ENCODE measurements at regions not wholly inside any gene's neighbourhood (a gene's known extent, or its start where the extent isn't known, plus 50 kb on each side); places are given as distances from the start of the nearest gene placed in this dataset.
"Not testable (repeated sequence)": the region's sequence is repeated elsewhere in the genome, so short reads cannot be mapped to it uniquely, and the experiment has no call there.

GRCh38 chr5:90338712-90339372 is 70.7 kb downstream of the CETN3 start:
- no peak for DNase-seq (ENCODE audit: low spot score)

- no peak for DNase-seq (ENCODE audit: low spot score)
Observed at GRCh38 chr5:90337449-90338052, 72.0 kb downstream of the CETN3 start.

DNA sequence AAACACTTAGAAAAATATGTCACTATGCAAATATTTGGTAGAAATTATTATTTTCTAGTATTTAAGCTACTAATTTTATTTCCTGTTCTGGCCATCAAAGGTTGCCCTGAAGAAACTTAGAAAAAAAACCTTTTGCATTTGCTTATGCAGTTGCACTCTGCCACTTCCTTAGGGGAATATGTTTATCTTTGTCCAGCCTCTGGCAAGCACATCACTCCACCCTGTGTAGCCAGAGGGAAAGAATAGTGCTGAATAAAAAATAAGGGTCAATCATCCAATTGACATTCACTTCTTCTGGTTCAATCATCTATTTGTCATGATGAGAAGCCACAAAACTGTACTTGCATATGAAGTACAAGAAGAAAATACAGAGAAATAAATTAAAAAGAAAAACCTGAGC is 72.8 kb downstream of the CETN3 start:
- no peak for DNase-seq (ENCODE audit: low spot score)

- DNase-seq (ENCODE audit: low spot score), result no peak
Observed at GRCh38 chr5:90334741-90335140, 74.8 kb downstream of the CETN3 start.

DNA sequence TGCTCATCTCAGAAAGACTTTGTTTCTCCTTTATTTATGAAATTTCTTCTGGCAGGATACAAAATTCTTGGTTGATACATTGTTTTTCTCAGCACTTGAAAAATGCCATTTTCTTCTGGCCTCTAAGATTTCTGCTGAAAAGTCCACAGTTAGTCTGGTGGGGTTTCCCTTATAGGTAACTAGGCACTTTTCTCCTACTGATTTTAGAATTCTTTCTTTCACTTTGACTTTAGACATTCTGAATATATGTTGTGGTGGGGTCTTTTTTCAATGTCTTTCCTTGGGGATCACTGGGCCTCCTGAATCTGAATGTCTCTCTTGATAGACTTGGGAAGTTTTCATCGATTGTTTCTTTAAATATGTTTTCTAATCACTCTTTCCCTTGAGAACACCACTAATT is 79.6 kb downstream of the CETN3 start:
- DNase-seq (ENCODE audit: low spot score), result no peak

DNA sequence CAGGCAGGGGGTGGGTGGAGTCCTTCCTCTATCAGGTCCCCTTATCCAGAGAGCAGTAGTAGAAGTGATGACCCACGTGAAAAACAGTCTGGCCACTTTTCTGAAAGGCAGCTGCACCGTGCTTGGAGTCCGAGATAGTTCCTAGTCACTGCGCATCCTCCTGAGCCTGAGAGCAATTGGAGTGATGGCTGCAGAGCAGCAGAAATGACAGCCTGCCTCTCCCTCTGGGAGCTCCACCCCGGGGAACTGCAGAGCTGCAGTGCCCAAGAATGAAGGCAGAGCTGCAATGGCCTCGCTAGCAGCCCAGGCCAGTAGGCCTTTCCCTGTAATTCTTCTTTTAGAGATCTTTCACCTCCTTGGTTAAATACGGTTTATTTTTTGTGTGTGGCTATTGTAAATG is 82.6 kb downstream of the CETN3 start:
- DNase-seq (ENCODE audit: low spot score), result no peak

DNA sequence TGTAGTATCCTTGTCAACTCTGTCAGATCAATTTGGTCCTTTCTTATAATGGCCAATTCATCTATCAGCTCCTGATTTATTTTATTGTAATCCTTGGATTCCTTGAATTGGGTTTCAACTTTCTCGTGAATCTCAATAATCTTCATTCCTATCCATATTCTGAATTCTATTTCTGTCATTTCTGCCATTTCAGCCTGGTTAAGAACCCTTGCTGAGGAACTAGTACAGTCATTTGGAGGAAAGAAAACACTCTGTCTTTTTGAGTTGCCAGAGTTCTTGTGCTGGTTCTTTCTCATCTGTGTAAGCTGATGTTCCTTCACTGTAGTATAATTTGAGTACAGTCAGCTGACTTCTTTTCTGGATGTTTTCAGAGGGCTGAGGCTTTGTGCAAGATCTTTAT is 84.5 kb downstream of the CETN3 start:
- no peak for DNase-seq (ENCODE audit: low spot score)

DNA sequence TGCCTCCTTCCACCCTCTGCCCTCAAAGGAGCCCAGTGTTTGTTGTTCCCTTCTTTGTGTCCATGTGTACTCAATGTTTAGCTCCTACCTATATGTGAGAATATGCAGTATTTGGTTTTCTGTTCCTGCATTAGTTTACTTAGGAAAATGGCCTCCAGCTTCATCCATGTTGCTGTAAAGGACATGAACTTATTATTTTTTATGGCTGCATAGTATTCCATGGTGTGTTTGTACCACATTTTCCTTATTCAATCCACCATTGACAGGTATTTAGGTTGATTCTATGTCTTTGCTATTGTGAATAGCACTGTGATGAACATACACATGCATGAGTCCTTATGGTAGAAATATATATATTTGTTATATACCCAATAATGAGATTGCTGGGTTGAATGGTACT is 89.2 kb downstream of the CETN3 start:
- not testable (repeated sequence) for DNase-seq (ENCODE audit: low spot score)

DNA sequence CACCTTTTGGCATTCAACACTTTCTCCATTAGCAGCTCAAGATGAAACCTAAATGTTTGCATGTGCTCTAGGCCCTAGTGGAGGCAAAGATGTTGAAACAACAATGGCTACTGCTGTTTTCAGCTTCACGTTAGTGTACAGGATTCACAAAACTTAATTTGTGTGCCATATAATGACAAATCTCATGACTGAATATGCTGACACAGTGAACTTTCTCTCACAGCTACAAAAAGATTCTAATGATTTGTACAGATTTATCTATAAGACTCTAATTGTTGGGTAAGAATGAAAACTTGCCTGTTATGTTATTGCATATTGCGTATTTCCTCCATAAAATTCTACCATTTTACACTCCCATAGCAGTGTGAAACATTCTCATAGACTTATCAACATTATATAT is 97.5 kb downstream of the CETN3 start:
- DNase-seq (ENCODE audit: low spot score), result no peak

DNA sequence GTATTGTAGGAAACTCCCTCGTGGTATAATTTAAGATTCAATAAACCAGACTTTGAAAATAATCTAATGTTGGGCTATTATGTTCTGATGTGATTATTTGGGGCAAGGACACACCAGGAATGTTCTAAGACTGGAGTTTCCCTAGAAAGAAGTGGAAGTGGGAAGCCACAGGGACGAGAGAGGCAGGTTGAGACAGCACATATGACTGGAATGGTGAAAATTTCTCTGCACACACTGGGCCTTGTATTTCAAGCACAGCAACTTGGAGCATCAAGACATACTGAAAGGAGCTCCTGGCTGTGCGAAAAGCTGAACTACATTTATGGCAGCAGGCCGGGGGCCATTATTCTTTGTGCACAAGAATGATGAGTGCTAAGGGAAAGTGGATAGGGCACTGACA is 98.2 kb downstream of the CETN3 start:
- DNase-seq (ENCODE audit: low spot score), result no peak

GRCh38 chr5:90308787-90309585 is 100.6 kb downstream of the CETN3 start:
- no peak for DNase-seq (ENCODE audit: low spot score)

DNA sequence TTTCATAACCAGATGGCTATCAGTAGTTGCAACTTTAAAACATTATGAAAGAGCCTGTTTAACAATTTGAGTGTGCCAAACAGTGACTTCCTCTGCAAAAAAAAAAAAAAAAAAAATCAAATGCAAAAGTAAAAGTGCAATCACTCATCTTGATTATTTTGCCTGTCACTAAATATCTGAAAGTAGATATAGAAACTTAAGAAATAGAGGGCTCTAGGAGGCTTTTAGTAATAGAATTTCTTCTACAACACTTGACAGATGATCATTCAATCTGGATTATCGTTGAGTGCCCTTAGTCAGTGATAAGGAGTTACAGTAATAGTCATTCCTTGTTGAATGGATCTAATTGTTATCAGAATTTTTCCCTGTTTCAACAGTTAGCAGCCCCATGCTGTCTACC is 101.8 kb downstream of the CETN3 start:
- no peak for DNase-seq (ENCODE audit: low spot score)

DNA sequence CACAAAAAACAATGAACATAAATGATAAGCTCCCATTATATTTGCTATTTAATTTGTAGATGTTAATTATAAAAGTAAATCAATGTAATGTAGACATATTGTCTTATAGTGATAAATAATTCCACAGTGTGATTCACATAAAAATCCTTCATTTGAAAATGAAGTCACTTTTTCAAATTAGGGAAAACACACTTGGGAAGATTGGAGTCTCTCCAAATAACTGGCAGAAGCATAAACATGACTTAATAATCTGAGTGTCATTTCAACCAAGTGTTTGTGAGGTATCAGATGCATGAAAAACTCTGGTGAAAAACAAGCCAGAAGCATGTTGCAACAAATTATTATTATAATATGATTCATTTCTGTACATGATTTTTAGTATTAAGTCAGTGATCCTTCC is 102.2 kb downstream of the CETN3 start:
- no peak for DNase-seq (ENCODE audit: low spot score)

- no peak for DNase-seq (ENCODE audit: low spot score)
Observed at GRCh38 chr5:90306613-90307012, 102.9 kb downstream of the CETN3 start.

DNA sequence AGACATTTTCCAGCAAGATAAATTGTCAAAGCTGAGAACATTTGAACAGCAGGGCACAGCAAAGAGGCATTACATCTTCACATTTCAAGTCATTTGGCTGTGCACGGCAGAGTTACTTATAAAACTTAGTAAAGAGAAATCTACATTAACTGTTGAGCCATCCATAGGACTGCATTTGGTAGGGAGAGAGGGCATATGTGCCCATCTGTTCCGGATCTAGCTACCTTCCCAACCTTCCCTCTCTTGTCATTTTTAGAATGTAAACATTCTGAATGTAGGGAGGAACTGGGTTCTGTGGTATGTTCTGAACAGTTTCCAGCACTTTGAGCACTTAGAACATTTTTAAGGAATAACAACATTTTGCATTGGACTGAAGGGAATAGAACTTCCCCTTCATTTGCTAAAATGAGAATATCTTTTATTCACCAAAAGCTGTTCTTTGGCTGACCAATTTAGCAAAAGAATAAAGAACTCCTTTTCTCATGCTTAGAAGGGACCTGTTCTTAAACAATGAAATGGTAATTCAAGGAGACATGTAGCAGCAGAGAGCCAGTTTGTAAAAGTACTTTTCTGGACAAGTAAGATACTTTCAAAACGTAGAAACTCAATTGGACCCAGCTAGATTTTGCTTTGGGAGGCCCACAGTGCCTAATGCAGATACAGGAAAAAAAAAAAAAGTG is 104.4 kb downstream of the CETN3 start:
- no peak for DNase-seq (ENCODE audit: low spot score)

GRCh38 chr5:90301248-90301647 is 108.3 kb downstream of the CETN3 start:
- DNase-seq (ENCODE audit: low spot score), result no peak

DNA sequence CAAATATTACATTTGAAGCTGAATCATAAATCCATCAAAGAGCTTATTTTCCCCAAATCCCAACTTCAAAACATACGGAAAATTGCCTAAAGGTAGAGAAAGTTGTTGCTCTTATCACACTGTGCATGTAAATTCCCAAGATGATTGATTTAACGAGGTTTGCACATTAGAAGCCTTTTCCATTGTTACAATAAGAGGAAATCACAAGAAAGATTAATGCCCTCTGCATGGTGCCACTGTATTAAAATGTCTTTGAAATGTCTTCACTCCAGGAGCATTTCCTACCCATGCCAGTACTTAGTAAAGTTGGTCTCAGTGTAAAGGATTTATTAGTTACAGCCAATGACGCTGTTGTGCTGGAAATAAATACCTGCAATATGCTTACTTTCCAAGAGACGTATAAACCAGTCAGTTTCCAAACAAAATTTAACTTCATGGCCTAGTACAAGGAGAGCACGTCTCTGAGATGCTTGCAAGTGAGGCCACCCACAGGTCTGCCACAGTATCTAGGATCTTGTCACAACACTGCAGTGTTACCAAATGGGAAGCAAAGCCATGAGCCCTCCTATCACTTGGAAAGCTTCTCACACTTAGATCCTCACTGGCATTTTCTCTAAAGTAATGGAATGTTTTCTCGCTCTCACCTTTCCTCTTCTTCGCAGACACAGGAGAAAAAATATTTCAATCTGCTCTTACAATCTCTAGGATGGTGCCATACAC is 112.4 kb downstream of the CETN3 start:
- DNase-seq (ENCODE audit: low spot score), result no peak

- DNase-seq (ENCODE audit: low spot score), result no peak
Observed at GRCh38 chr5:90294604-90295003, 115.0 kb downstream of the CETN3 start.

DNA sequence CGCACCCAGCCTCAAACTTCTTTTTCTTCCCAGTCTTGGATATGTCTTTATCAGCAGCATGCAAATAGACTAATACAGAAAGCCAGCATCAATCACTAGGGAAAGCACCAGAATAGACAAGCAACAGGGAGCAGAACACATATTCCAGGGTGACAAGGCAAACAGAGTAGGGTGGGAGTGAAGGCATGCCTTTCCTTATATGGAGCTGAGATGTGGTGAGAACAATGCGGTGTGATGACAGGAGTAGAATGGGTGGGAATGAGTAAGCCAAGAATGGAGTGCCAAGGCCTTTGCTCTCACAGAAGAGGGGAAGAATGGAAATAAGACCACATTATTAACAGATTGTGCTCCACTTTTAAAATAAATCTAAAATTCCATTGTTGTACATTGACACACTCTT is 115.6 kb downstream of the CETN3 start:
- no peak for DNase-seq (ENCODE audit: low spot score)

DNA sequence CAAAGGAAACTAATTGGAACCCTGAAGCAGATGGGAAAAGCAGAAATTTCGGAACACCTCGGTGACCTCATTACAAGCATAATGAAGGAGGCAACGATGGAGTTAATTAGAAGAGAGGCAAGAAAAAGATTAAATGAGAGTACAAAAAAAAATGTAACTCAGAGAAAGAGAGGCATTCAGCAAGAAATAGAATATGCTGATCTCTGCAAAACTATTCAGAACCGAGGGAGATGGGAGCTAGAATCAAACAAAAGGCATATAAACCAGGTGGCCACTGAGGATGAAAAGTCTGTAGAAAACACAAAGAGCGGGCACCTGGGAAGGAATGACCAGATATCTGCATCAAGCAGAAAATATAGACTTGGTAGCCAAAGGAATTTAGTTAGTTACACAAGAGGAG is 118.9 kb downstream of the CETN3 start:
- no peak for DNase-seq (ENCODE audit: low spot score)

DNA sequence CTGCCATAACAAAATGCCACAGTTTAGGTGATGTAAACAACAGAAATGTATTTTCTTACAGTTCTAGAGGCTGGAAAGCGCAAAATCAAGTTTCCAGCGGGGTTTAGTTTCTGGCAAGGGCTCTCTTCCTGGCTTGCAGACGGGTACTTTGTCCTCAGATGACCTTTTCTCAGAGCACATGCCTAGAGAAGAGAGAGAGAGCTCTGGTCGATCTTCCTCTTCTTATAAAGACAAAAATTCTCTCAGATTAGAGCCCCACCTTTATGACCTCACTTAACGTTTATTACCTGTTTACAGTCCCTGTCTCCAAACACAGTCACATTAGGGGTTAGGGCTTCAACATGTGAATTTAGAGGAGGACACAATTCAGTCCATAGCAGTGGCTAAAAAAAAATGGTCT is 119.7 kb downstream of the CETN3 start:
- no peak for DNase-seq (ENCODE audit: low spot score)

Data from mesenteric fat pad (tissue), 1 donor.